ENCODE measurements at regions not wholly inside any gene's neighbourhood (a gene's known extent, or its start where the extent isn't known, plus 50 kb on each side); places are given as distances from the start of the nearest gene placed in this dataset.

DNA sequence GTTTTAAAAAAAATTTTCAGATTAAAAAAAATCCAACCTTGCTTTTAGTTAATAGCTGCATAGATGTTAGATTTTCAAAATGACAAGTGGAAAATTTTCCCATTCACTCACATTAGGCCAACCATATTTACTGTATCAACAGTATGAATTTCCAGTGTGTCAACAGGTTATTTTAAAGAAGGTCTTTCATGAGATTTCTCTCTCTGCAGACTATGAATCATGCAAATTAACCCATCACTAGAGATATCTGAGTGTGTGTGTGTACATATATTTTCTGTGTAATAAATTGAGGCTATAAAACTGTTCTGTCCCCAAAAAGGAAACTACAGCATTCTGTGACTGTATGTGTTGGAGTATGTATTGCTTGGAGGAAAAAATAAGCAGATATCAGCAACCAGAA, 305.6 kb downstream of the ARL4A start:
- TF ChIP-seq, protein P1, sequence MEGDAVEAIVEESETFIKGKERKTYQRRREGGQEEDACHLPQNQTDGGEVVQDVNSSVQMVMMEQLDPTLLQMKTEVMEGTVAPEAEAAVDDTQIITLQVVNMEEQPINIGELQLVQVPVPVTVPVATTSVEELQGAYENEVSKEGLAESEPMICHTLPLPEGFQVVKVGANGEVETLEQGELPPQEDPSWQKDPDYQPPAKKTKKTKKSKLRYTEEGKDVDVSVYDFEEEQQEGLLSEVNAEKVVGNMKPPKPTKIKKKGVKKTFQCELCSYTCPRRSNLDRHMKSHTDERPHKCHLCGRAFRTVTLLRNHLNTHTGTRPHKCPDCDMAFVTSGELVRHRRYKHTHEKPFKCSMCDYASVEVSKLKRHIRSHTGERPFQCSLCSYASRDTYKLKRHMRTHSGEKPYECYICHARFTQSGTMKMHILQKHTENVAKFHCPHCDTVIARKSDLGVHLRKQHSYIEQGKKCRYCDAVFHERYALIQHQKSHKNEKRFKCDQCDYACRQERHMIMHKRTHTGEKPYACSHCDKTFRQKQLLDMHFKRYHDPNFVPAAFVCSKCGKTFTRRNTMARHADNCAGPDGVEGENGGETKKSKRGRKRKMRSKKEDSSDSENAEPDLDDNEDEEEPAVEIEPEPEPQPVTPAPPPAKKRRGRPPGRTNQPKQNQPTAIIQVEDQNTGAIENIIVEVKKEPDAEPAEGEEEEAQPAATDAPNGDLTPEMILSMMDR (IDR thresholded peaks at IDR 0.05; ENCODE audit: low read length): no peak
- TF ChIP-seq EZH2phosphoT487 (IDR thresholded peaks at IDR 0.05; ENCODE audit: low read length) (no peak), EZH2 (optimal IDR thresholded peaks at IDR 0.05; ENCODE audit: low read depth, low read length) (no peak)
